Vagina (tissue), 2 donors: ENCODE measurements at regions not wholly inside any gene's neighbourhood (a gene's known extent, or its start where the extent isn't known, plus 50 kb on each side); places are given as distances from the start of the nearest gene placed in this dataset.

ENCODE experiments used
- POLR2A ChIP-seq, 2 donors: fragments of 450-650 bp; IDR thresholded peaks; one replicate each; pipeline ENCODE4 v1.6.1; 2017; ENCODE audit warnings: antibody characterized with exemption in 2 of 2, mild to moderate bottlenecking in 2 of 2, moderate library complexity in 2 of 2
- POLR2AphosphoS5 ChIP-seq, 2 donors: sonication (generic); formaldehyde crosslinking; IDR thresholded peaks; one replicate each; pipeline ENCODE4 v1.9.0; 2017; ENCODE audit warnings: antibody characterized with exemption in 2 of 2, mild to moderate bottlenecking in 2 of 2, low read depth in 1 of 2; ENCODE audit not compliant: insufficient read depth in 1 of 2
- TF ChIP-seq, protein P1 (sequence below), 3 experiments: fragments of 450-650 bp in 2 of 3; fragments of 200-600 bp in 1 of 3; sonication (generic) in 1 of 3; IDR thresholded peaks; one replicate each; pipeline ENCODE4 v1.5.1; 2017 to 2019; ENCODE audit warnings: antibody characterized with exemption in 3 of 3, mild to moderate bottlenecking in 2 of 3, moderate library complexity in 2 of 3

DNA sequence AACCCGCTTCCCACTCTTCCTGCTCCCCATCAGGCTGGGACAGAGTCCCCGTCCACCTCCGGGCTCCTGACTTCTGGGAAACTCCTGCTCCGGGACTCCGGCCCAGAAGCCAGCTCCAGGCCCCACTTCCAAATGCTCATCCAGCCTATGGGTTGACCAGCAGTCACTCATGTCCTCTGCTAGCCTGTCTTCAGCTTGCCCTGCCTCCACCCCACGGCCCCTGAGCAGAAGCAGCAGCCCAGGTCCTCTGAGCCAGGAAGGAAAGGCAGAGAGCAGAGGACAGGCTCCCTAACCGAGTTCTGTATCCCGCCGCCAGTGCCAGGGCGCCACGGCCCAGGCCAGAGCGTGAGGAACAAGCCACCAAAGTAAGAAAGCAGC, 86.4 kb upstream of the ID2 start:
- TF ChIP-seq, protein P1, sequence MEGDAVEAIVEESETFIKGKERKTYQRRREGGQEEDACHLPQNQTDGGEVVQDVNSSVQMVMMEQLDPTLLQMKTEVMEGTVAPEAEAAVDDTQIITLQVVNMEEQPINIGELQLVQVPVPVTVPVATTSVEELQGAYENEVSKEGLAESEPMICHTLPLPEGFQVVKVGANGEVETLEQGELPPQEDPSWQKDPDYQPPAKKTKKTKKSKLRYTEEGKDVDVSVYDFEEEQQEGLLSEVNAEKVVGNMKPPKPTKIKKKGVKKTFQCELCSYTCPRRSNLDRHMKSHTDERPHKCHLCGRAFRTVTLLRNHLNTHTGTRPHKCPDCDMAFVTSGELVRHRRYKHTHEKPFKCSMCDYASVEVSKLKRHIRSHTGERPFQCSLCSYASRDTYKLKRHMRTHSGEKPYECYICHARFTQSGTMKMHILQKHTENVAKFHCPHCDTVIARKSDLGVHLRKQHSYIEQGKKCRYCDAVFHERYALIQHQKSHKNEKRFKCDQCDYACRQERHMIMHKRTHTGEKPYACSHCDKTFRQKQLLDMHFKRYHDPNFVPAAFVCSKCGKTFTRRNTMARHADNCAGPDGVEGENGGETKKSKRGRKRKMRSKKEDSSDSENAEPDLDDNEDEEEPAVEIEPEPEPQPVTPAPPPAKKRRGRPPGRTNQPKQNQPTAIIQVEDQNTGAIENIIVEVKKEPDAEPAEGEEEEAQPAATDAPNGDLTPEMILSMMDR (IDR thresholded peaks at IDR 0.05) = no peak
- no peak for TF ChIP-seq POLR2AphosphoS5 (IDR thresholded peaks at IDR 0.05; ENCODE audit: insufficient read depth in 1 of 2, low read depth in 1 of 2)
- no peak for TF ChIP-seq POLR2A (IDR thresholded peaks at IDR 0.05)
